ENCODE measurements at regions not wholly inside any gene's neighbourhood (a gene's known extent, or its start where the extent isn't known, plus 50 kb on each side); places are given as distances from the start of the nearest gene placed in this dataset.

GRCh38 chr2:134070281-134070741, 183.6 kb upstream of the MGAT5 start:
- Histone ChIP-seq H3K4me3 (no peak overlapping the region), H4K20me1 (replicated peaks; ENCODE audit: insufficient read depth) (no peaks in the 10 kb centered on the region), H3K79me2 (replicated peaks; ENCODE audit: insufficient read depth) (no peaks in the 10 kb centered on the region), H3K27me3 (ENCODE audit: insufficient read depth) (no peaks in the 10 kb centered on the region), H3K9me2 (ENCODE audit: insufficient read depth) (no peaks in the 10 kb centered on the region; the same call in 1 of the 2 replicates), H3K4me1 (ENCODE audit: insufficient read depth) (no peaks in the 10 kb centered on the region), H3K4me2 (no peak overlapping the region), H3K36me3 (ENCODE audit: insufficient read depth) (no peaks in the 10 kb centered on the region), H2AFZ (no peak overlapping the region), H3F3A (replicated peaks; ENCODE audit: low read depth) (no peaks in the 10 kb centered on the region), H3K27ac (ENCODE audit: low read depth) (no peak overlapping the region)
- Mint-ChIP-seq H3K36me3 (ENCODE audit: low read depth) (no peaks in the 10 kb centered on the region), H3K4me1 (no peaks in the 10 kb centered on the region), H3K4me3 (no peak overlapping the region), H3K27me3 (ENCODE audit: insufficient read depth, low read depth, poor library complexity) (peaks cover 1% of the 10 kb centered on the region), H3K9me3 (peaks cover 13% of the 10 kb centered on the region; the same call in 2 of the 3 replicates), H3K27ac (no peak overlapping the region)
- TF ChIP-seq ETS1 (IDR thresholded peaks at IDR 0.05): no peak
- TF ChIP-seq EZH2phosphoT487 (IDR thresholded peaks at IDR 0.05; ENCODE audit: unreplicated experiment): no peak
- no peak for TF ChIP-seq STAT1 (IDR thresholded peaks at IDR 0.05; ENCODE audit: unreplicated experiment)
- no peak for TF ChIP-seq ZNF462 (CRISPR knock-in tag; IDR thresholded peaks at IDR 0.05)
- TF ChIP-seq ZNF114 (CRISPR knock-in tag; IDR thresholded peaks at IDR 0.05): no peak
- TF ChIP-seq REST (IDR thresholded peaks at IDR 0.05; ENCODE audit: unreplicated experiment): no peak
- no peak for TF ChIP-seq POLR2AphosphoS5 (IDR thresholded peaks at IDR 0.05; ENCODE audit: low read depth)
- no peak for TF ChIP-seq CREB1 (CRISPR knock-in tag; IDR thresholded peaks at IDR 0.05; ENCODE audit: low read depth)
- no peak for TF ChIP-seq JUNB (IDR thresholded peaks at IDR 0.05; ENCODE audit: unreplicated experiment)
- no peak for TF ChIP-seq NANOG (IDR thresholded peaks at IDR 0.05; ENCODE audit: borderline replicate concordance)
- no peak for TF ChIP-seq CTCF (conservative IDR thresholded peaks at IDR 0.05; ENCODE audit: low read depth in 2 of 2)
- TF ChIP-seq EZH2 (IDR thresholded peaks at IDR 0.05; ENCODE audit: low read depth, unreplicated experiment): no peak
- DNase-seq (ENCODE audit: low spot score): no peak
- no peak for ATAC-seq

All from GM23338 (cell line).